Ovary (tissue), 7 donors: ENCODE measurements at regions not wholly inside any gene's neighbourhood (a gene's known extent, or its start where the extent isn't known, plus 50 kb on each side); places are given as distances from the start of the nearest gene placed in this dataset.

ENCODE experiments used
- DNase-seq, 5 donors: peaks; one replicate each; pipeline ENCODE4 v3.0.0-alpha.2; 2019 to 2020
- H3K27ac ChIP-seq, 2 donors: fragments of 200-600 bp; one replicate each; pipeline versions ENCODE4 v1.5.1 to v1.8.0; 2019 to 2022
- H3K27me3 ChIP-seq: fragments of 200-600 bp; one replicate; pipeline ENCODE4 v1.8.0; 2022
- H3K36me3 ChIP-seq: fragments of 200-600 bp; sonication (generic); one replicate; pipeline ENCODE4 v1.5.1; 2019
- H3K4me1 ChIP-seq: one replicate; pipeline ENCODE4 v1.8.1; 2013; ENCODE audit warnings: mild to moderate bottlenecking, moderate library complexity; ENCODE audit not compliant: insufficient read depth
- H3K4me3 ChIP-seq: fragments of 200-600 bp; sonication (generic); one replicate; pipeline ENCODE4 v1.5.1; 2017
- H3K9me3 ChIP-seq, 2 donors: fragments of 200-600 bp in 1 of 2; sonication (generic) in 1 of 2; one replicate each; pipeline versions ENCODE4 v1.5.1 to v1.8.1; 2013 to 2019; ENCODE audit warnings: mild to moderate bottlenecking in 1 of 2, moderate library complexity in 1 of 2
- CTCF ChIP-seq, 3 donors: fragments of 450-650 bp in 2 of 3; fragments of 200-600 bp in 1 of 3; IDR thresholded peaks; one replicate each; pipeline versions ENCODE4 v1.5.1 to v1.8.0; 2016 to 2022; ENCODE audit warnings: antibody characterized with exemption in 3 of 3, mild to moderate bottlenecking in 1 of 3
- EP300 ChIP-seq: sonication (generic); formaldehyde crosslinking; IDR thresholded peaks from one replicate; pipeline ENCODE4 v1.6.1; 2017; ENCODE audit warnings: antibody characterized with exemption
- POLR2A ChIP-seq: fragments of 450-650 bp; IDR thresholded peaks from one replicate; pipeline ENCODE4 v1.6.1; 2017; ENCODE audit warnings: antibody characterized with exemption, mild to moderate bottlenecking, moderate library complexity
- WGBS, 3 donors: extraction: QIAGEN DNeasy Blood & Tissue Kit in 1 of 3; methylation state at CpG; one replicate each; pipeline versions ENCODE4 v1.1.5 to v1.1.7; 2013 to 2017; 5-methylcytosine and 5-hydroxymethylcytosine counted together
- intact Hi-C, 4 donors: fragments of 100-400 bp; cut with DNase I; formaldehyde crosslinking; loops; one replicate each; pipeline versions ENCODE4 v1.11.0 to v1.15.1; 2022 to 2023
- donor health status: DM: no; HTN: no; CAD: no; lungs with moderate emphysema.
- donor health status: DM: no; HTN: no; CAD: no.
- donor health status: Bipolar disorder and iron deficiency.
- donor health status: DM: no; HTN: no; CAD: no.
- donor health status: DM: yes; HTN: yes; CAD: no.

- Histone ChIP-seq H3K9me3 (no peaks in the 10 kb centered on the region), H3K27me3 (no peaks in the 10 kb centered on the region), H3K36me3 (no peaks in the 10 kb centered on the region), H3K4me3 (no peak overlapping the region), H3K4me1 (no peaks in the 10 kb centered on the region), H3K27ac (no peak overlapping the region)
- no peak for DNase-seq
- intact Hi-C loops, result no loop called here
- TF ChIP-seq POLR2A (no peak), EP300 (no peak), CTCF (IDR thresholded peaks at IDR 0.05) (no peak)
These were observed 138.2 kb downstream of the SPATA19 start for GRCh38 chr11:133706925-133707794.

GRCh38 chr11:133705873-133706272, 139.4 kb downstream of the SPATA19 start:
- Histone ChIP-seq H3K4me1 (no peaks in the 10 kb centered on the region), H3K27ac (no peak overlapping the region), H3K9me3 (no peaks in the 10 kb centered on the region), H3K4me3 (no peak overlapping the region), H3K27me3 (no peaks in the 10 kb centered on the region), H3K36me3 (no peaks in the 10 kb centered on the region)
- intact Hi-C loops, result no loop called here
- TF ChIP-seq POLR2A (no peak), CTCF (IDR thresholded peaks at IDR 0.05) (no peak), EP300 (no peak)
- WGBS, 3 donors, result 82 to 95% (median 90%) methylated on average over 3 of the region's 3 CpGs
- no peak for DNase-seq

GRCh38 chr11:133705074-133705648, 140.2 kb downstream of the SPATA19 start:
- H3K4me1 ChIP-seq, result no peaks in the 10 kb centered on the region
- H3K27ac ChIP-seq, result no peak overlapping the region
- no peak for DNase-seq
- intact Hi-C loops, result no loop called here
- TF ChIP-seq POLR2A (no peak), CTCF (IDR thresholded peaks at IDR 0.05) (no peak), EP300 (no peak)
- H3K9me3 ChIP-seq, result no peaks in the 10 kb centered on the region
- no peak overlapping the region for H3K4me3 ChIP-seq
- H3K27me3 ChIP-seq, result no peaks in the 10 kb centered on the region
- WGBS, 3 donors, result 51 to 58% (median 57%) methylated on average over 8 of the region's 8 CpGs
- no peaks in the 10 kb centered on the region for H3K36me3 ChIP-seq

- DNase-seq, result no peak
- Histone ChIP-seq H3K36me3 (no peaks in the 10 kb centered on the region), H3K4me3 (no peak overlapping the region), H3K4me1 (no peaks in the 10 kb centered on the region), H3K27ac (no peak overlapping the region), H3K9me3 (no peaks in the 10 kb centered on the region), H3K27me3 (no peaks in the 10 kb centered on the region)
- intact Hi-C loops, result no loop called here
- TF ChIP-seq EP300, result no peak
- 79 to 89% (median 83%) methylated on average over 5 of the region's 5 CpGs for WGBS, 3 donors
These were observed 146.2 kb downstream of the SPATA19 start for GRCh38 chr11:133699071-133699470.

GRCh38 chr11:133698654-133699053, 146.7 kb downstream of the SPATA19 start:
- no peak for TF ChIP-seq EP300
- no peak for TF ChIP-seq POLR2A
- no peak for TF ChIP-seq CTCF (IDR thresholded peaks at IDR 0.05)
- intact Hi-C loops, result no loop called here
- WGBS, 3 donors, result 60 to 91% (median 67%) methylated on average over 1 of the region's 1 CpG

More at GRCh38 chr11:133698654-133699053, 146.7 kb downstream of the SPATA19 start:
- no peak overlapping the region for H3K4me3 ChIP-seq
- H3K9me3 ChIP-seq, result no peaks in the 10 kb centered on the region
- H3K36me3 ChIP-seq, result no peaks in the 10 kb centered on the region
- H3K4me1 ChIP-seq, result no peaks in the 10 kb centered on the region
- DNase-seq, result no peak
- H3K27ac ChIP-seq, result no peak overlapping the region
- H3K27me3 ChIP-seq, result no peaks in the 10 kb centered on the region
